WTC11 (cell line): ENCODE measurements at regions not wholly inside any gene's neighbourhood (a gene's known extent, or its start where the extent isn't known, plus 50 kb on each side); places are given as distances from the start of the nearest gene placed in this dataset.

Experiments used
- CREB1 ChIP-seq: sonication (generic); formaldehyde crosslinking; IDR thresholded peaks from 2 replicates; pipeline ENCODE4 v1.8.0; 2023; ENCODE audit warnings: mild to moderate bottlenecking, missing genetic modification reagents
- CTCF ChIP-seq: fragments of 200-600 bp; IDR thresholded peaks from 2 replicates; pipeline ENCODE4 v1.8.0; 2022; ENCODE audit warnings: antibody characterized with exemption
- ESRRA ChIP-seq: sonication (generic); formaldehyde crosslinking; IDR thresholded peaks from 2 replicates; pipeline ENCODE4 v1.8.1; 2022; ENCODE audit warnings: mild to moderate bottlenecking, missing genetic modification reagents, borderline replicate concordance
- MAX ChIP-seq: sonication (generic); formaldehyde crosslinking; IDR thresholded peaks from 2 replicates; pipeline ENCODE4 v1.8.0; 2022; ENCODE audit warnings: mild to moderate bottlenecking, missing genetic modification reagents
- RELA ChIP-seq: sonication (generic); formaldehyde crosslinking; IDR thresholded peaks from 2 replicates; pipeline ENCODE4 v1.8.1; 2022; ENCODE audit warnings: missing genetic modification reagents, mild to moderate bottlenecking, borderline replicate concordance
- SP1 ChIP-seq: sonication (generic); formaldehyde crosslinking; conservative IDR thresholded peaks from 2 replicates; pipeline ENCODE4 v1.8.1; 2022; ENCODE audit warnings: missing genetic modification reagents
- ZBTB43 ChIP-seq: sonication (generic); formaldehyde crosslinking; IDR thresholded peaks from 2 replicates; pipeline ENCODE4 v1.8.1; 2023; ENCODE audit warnings: mild to moderate bottlenecking, missing genetic modification reagents
- ZNF281 ChIP-seq: sonication (generic); formaldehyde crosslinking; IDR thresholded peaks from 2 replicates; pipeline ENCODE4 v1.8.0; 2023; ENCODE audit warnings: mild to moderate bottlenecking, missing genetic modification reagents

GRCh38 chr1:29990304-29990703 is 733.1 kb downstream of the MATN1 start:
- TF ChIP-seq RELA (CRISPR knock-in tag) (no peak), ZNF281 (no peak), CTCF (no peak), ZBTB43 (CRISPR knock-in tag) (no peak), CREB1 (CRISPR knock-in tag) (no peak), SP1 (no peak), MAX (no peak), ESRRA (CRISPR knock-in tag) (no peak)
